HepG2 (cell line): ENCODE measurements at regions not wholly inside any gene's neighbourhood (a gene's known extent, or its start where the extent isn't known, plus 50 kb on each side); places are given as distances from the start of the nearest gene placed in this dataset.

Source experiments
- ATAC-seq: fragments of 200-7000 bp; cut with Tn5 transposase; 3 replicates; pipeline ENCODE4 v1.9.1; 2020; ENCODE audit warnings: mild to moderate bottlenecking, moderate library complexity
- BruUV-seq: library from RNA; stranded (reverse); fragments of 400-500 nt; replicated peaks from 2 replicates; lab custom pipeline; 2021; lab: Mats Ljungman, UMichigan
- CTCF ChIA-PET: fragments of 300-600 bp; formaldehyde crosslinking; extraction: SDS; loops from one replicate; lab custom pipeline; 2021; ENCODE audit warnings: low total read pairs, inconsistent platforms, low intra/inter-chr PET ratio; lab: Yijun Ruan, JAX
- POLR2A ChIA-PET: fragments of 350-600 bp; sonication (Branson Sonifier 250); formaldehyde crosslinking; loops from one replicate; lab custom pipeline; 2020; ENCODE audit warnings: antibody characterized with exemption, inconsistent platforms; lab: Yijun Ruan, JAX
- DNase-seq: peaks from one replicate; pipeline ENCODE4 v3.0.0-alpha.2; 2015; ENCODE audit warnings: low spot score
- FAIRE-seq: peaks from 3 replicates; lab custom pipeline; 2011; peaks lifted over from hg19 to GRCh38; lab: Jason Lieb, UNC
- H2AFZ ChIP-seq: one replicate; pipeline ENCODE4 v1.6.1; 2011; ENCODE audit warnings: low read length, inconsistent platforms
- H3K27ac ChIP-seq: fragments of 300-600 bp; 3 replicates; pipeline ENCODE4 v1.8.0; 2011; ENCODE audit warnings: mixed run types, mild to moderate bottlenecking, mixed read lengths, low read length, inconsistent platforms; ENCODE audit not compliant: insufficient read depth; ENCODE audit errors: extremely low read length
- H3K27me3 ChIP-seq, 2 experiments: fragments of 200-600 bp in 1 of 2; 2 replicates in 1 of 2; 3 replicates in 1 of 2; pipeline versions ENCODE4 v1.6.0 to v1.8.0; 2011; ENCODE audit warnings: low read length in 2 of 2, mild to moderate bottlenecking in 2 of 2, moderate library complexity in 2 of 2, inconsistent platforms in 1 of 2; ENCODE audit not compliant: insufficient read depth in 2 of 2, control insufficient read depth in 1 of 2
- H3K36me3 ChIP-seq, 2 experiments: fragments of 200-600 bp in 1 of 2; replicated peaks in 1 of 2; 2 replicates in 1 of 2; 3 replicates in 1 of 2; pipeline versions ENCODE4 v1.5.1 to v1.8.0; 2011; ENCODE audit warnings: low read length in 2 of 2, inconsistent platforms in 1 of 2; ENCODE audit not compliant: insufficient read depth in 2 of 2, control insufficient read depth in 1 of 2
- H3K4me1 ChIP-seq: 2 replicates; pipeline ENCODE4 v1.5.1; 2012; ENCODE audit warnings: low read length, inconsistent platforms; ENCODE audit not compliant: insufficient read depth
- H3K4me2 ChIP-seq: 2 replicates; pipeline ENCODE4 v1.6.0; 2011; ENCODE audit warnings: low read depth, low read length, inconsistent platforms
- H3K4me3 ChIP-seq, 3 experiments: fragments of 200-600 bp in 1 of 3; sonication (generic), shearing (Covaris generic) in 1 of 3; replicated peaks in 1 of 3; 2 replicates each; pipeline ENCODE4 v1.5.1; 2011 to 2016; ENCODE audit warnings: low read length in 3 of 3, inconsistent platforms in 2 of 3, low read depth in 2 of 3, mild to moderate bottlenecking in 2 of 3, control low read depth in 1 of 3, mixed read lengths in 1 of 3; ENCODE audit not compliant: insufficient read depth in 1 of 3
- H3K79me2 ChIP-seq: one replicate; pipeline ENCODE4 v1.6.1; 2011; ENCODE audit warnings: low read length, inconsistent platforms; ENCODE audit not compliant: insufficient read depth
- H3K9ac ChIP-seq: 2 replicates; pipeline ENCODE4 v1.6.0; 2011; ENCODE audit warnings: mild to moderate bottlenecking, low read depth, low read length, inconsistent platforms; ENCODE audit not compliant: insufficient read depth
- H3K9me3 ChIP-seq: 2 replicates; pipeline ENCODE4 v1.5.1; 2012; ENCODE audit warnings: mild to moderate bottlenecking, low read length
- H4K20me1 ChIP-seq: 2 replicates; pipeline ENCODE4 v1.6.0; 2011; ENCODE audit warnings: inconsistent platforms, mild to moderate bottlenecking, low read length, moderate library complexity; ENCODE audit not compliant: insufficient read depth
- ARID2 ChIP-seq: sonication (generic); formaldehyde crosslinking; IDR thresholded peaks from 2 replicates; pipeline ENCODE4 v1.8.1; 2022; ENCODE audit warnings: mild to moderate bottlenecking, missing genetic modification reagents, borderline replicate concordance
- ATM ChIP-seq: fragments of 450-650 bp; IDR thresholded peaks from 2 replicates; pipeline ENCODE4 v1.7.1; 2017; ENCODE audit warnings: mild to moderate bottlenecking, borderline replicate concordance
- BRD4 ChIP-seq: sonication (generic); formaldehyde crosslinking; IDR thresholded peaks from 2 replicates; pipeline ENCODE4 v1.4.0; 2020; ENCODE audit warnings: missing genetic modification reagents
- IKZF1 ChIP-seq: fragments of 450-650 bp; IDR thresholded peaks from 2 replicates; pipeline ENCODE4 v1.7.1; 2016
- IRF2 ChIP-seq: IDR thresholded peaks from 2 replicates; pipeline ENCODE4 v1.6.1; 2018; ENCODE audit warnings: missing genetic modification reagents, missing compliant biosample characterization
- IRX3 ChIP-seq: sonication (generic); formaldehyde crosslinking; IDR thresholded peaks from 2 replicates; pipeline ENCODE4 v1.8.1; 2023; ENCODE audit warnings: mild to moderate bottlenecking, low read depth, missing genetic modification reagents, borderline replicate concordance
- NCOA2 ChIP-seq: sonication (generic); formaldehyde crosslinking; IDR thresholded peaks from 2 replicates; pipeline ENCODE4 v1.8.0; 2022; ENCODE audit warnings: inconsistent platforms
- SOX5 ChIP-seq: IDR thresholded peaks from 2 replicates; pipeline ENCODE4 v1.6.1; 2016; ENCODE audit warnings: borderline replicate concordance
- SRSF1 ChIP-seq: fragments of 200-400 bp; formaldehyde crosslinking; optimal IDR thresholded peaks from 2 replicates; pipeline ENCODE3; 2017; ENCODE audit warnings: mild to moderate bottlenecking, low read depth, low read length, moderate library complexity
- YEATS2 ChIP-seq: sonication (generic); formaldehyde crosslinking; IDR thresholded peaks from 2 replicates; pipeline ENCODE4 v1.4.0; 2020; ENCODE audit warnings: missing genetic modification reagents, borderline replicate concordance
- ZNF10 ChIP-seq: sonication (generic); formaldehyde crosslinking; IDR thresholded peaks from 2 replicates; pipeline ENCODE4 v1.4.0; 2020; ENCODE audit warnings: mild to moderate bottlenecking, low read depth, missing genetic modification reagents, borderline replicate concordance
- ZNF101 ChIP-seq: sonication (generic); formaldehyde crosslinking; IDR thresholded peaks from 2 replicates; pipeline ENCODE4 v1.4.0; 2020; ENCODE audit warnings: mild to moderate bottlenecking, low read depth, missing genetic modification reagents, borderline replicate concordance
- ZNF292 ChIP-seq: sonication (generic); formaldehyde crosslinking; IDR thresholded peaks from 2 replicates; pipeline ENCODE4 v1.8.1; 2022; ENCODE audit warnings: mild to moderate bottlenecking, low read depth, missing genetic modification reagents, borderline replicate concordance
- ZNF530 ChIP-seq: sonication (generic); formaldehyde crosslinking; IDR thresholded peaks from 2 replicates; pipeline ENCODE4 v1.5.0; 2020; ENCODE audit warnings: low read depth, mild to moderate bottlenecking, missing genetic modification reagents
- ZNF564 ChIP-seq: sonication (generic); formaldehyde crosslinking; IDR thresholded peaks from 2 replicates; pipeline ENCODE4 v1.8.1; 2023; ENCODE audit warnings: mild to moderate bottlenecking, missing genetic modification reagents
- ZNF781 ChIP-seq: sonication (generic); formaldehyde crosslinking; IDR thresholded peaks from 2 replicates; pipeline ENCODE4 v1.5.1; 2020; ENCODE audit warnings: borderline replicate concordance, mild to moderate bottlenecking, missing genetic modification reagents; ENCODE audit errors: not compliant biosample characterization
- ZNF878 ChIP-seq: sonication (generic); formaldehyde crosslinking; IDR thresholded peaks from 2 replicates; pipeline ENCODE4 v1.8.1; 2023; ENCODE audit warnings: mild to moderate bottlenecking, missing genetic modification reagents, moderate library complexity
- WGBS: methylation state at CpG from one replicate; pipeline ENCODE4 v1.1.6; 2017; ENCODE audit warnings: low lambda C conversion rate; 5-methylcytosine and 5-hydroxymethylcytosine counted together
- in situ Hi-C: cut with HindIII; loops from 2 replicates; pipeline ENCODE4 v1.10.0; 2017; ENCODE audit warnings: low pct_unique_long_range_greater_than_20kb; ENCODE audit not compliant: extremely low pct_ligation_motif_present
- intact Hi-C: fragments of 100-400 bp; cut with micrococcal nuclease; formaldehyde crosslinking; loops from one replicate; pipeline ENCODE4 v1.10.0; 2022; ENCODE audit not compliant: unreplicated experiment
- TF ChIP-seq, protein P1 (sequence below): sonication (generic); formaldehyde crosslinking; IDR thresholded peaks from 2 replicates; pipeline ENCODE4 v1.4.0; 2020; ENCODE audit warnings: mild to moderate bottlenecking, low read depth, missing genetic modification reagents
- TF ChIP-seq, protein P2 (sequence below): sonication (generic); formaldehyde crosslinking; IDR thresholded peaks from 2 replicates; pipeline ENCODE4 v1.4.0; 2020; ENCODE audit warnings: missing genetic modification reagents, borderline replicate concordance
- TF ChIP-seq, protein P3 (sequence below): sonication (generic); formaldehyde crosslinking; IDR thresholded peaks from 2 replicates; pipeline ENCODE4 v1.4.0; 2020; ENCODE audit warnings: low read depth, mild to moderate bottlenecking, missing genetic modification reagents

DNA sequence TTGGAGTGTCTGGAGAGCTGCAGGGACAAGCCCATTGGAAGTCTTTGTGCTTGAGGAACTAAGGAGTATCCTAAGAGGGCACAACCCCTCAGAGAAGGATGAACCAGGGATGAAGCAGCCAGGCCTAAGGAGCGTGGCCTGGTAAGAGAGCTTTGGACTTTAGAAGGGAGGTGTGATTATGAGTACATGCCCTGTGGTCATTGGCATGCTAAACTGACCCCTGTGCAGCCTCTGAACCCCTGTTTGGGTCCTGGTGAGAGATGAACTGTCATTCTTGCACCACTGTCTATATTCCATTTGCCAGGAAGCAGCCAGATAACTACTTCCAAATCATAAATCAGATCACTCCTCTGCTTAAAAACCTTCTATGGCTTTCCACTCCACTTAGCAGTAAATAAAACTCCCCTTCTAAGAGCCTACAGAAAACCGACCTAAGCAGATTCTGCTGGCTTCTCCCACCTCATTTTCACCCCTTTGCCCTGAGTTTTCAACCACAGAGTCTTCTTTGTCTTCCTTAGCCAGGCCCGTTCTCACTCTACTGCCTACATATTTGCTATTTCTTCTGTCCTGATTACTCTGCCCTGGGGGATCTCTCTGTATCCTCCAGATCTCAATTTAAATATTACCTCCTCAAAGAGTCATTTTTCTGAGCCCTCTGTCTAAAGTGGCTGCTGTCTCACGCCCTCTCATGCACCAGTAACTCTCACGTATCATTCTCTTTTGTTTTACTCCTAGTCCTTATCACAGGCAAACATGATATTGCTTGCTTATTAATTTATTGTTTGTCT lies 56.7 kb downstream of the MID1IP1 start:
- Histone ChIP-seq H3K9me3 (no peaks in the 10 kb centered on the region), H3K4me1 (no peaks in the 10 kb centered on the region), H3K79me2 (no peaks in the 10 kb centered on the region), H3K27me3 (no peaks in the 10 kb centered on the region), H3K27ac (no peak overlapping the region), H3K4me3 (no peak overlapping the region), H3K36me3 (no peaks in the 10 kb centered on the region), H2AFZ (no peak overlapping the region), H3K9ac (no peak overlapping the region), H4K20me1 (no peaks in the 10 kb centered on the region), H3K4me2 (no peak overlapping the region)
- intact Hi-C loops: no loop called here
- FAIRE-seq: no peak
- in situ Hi-C loops: no loop called here
- no peak for DNase-seq
- no peak for TF ChIP-seq ZNF530
- TF ChIP-seq BRD4 (CRISPR knock-in tag): no peak
- TF ChIP-seq ZNF292 (CRISPR knock-in tag): no peak
- no peak for TF ChIP-seq ZNF878 (CRISPR knock-in tag)
- TF ChIP-seq, protein P1, sequence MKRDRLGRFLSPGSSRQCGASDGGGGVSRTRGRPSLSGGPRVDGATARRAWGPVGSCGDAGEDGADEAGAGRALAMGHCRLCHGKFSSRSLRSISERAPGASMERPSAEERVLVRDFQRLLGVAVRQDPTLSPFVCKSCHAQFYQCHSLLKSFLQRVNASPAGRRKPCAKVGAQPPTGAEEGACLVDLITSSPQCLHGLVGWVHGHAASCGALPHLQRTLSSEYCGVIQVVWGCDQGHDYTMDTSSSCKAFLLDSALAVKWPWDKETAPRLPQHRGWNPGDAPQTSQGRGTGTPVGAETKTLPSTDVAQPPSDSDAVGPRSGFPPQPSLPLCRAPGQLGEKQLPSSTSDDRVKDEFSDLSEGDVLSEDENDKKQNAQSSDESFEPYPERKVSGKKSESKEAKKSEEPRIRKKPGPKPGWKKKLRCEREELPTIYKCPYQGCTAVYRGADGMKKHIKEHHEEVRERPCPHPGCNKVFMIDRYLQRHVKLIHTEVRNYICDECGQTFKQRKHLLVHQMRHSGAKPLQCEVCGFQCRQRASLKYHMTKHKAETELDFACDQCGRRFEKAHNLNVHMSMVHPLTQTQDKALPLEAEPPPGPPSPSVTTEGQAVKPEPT: no peak
- no peak for TF ChIP-seq ZNF10
- TF ChIP-seq ZNF564 (CRISPR knock-in tag): no peak
- no peak for TF ChIP-seq IKZF1
- TF ChIP-seq SOX5 (CRISPR knock-in tag): no peak
- TF ChIP-seq IRF2 (CRISPR knock-in tag): no peak
- TF ChIP-seq SRSF1: no peak
- no peak for TF ChIP-seq ZNF101
- TF ChIP-seq ATM: no peak
- no peak for TF ChIP-seq YEATS2 (CRISPR knock-in tag)
- TF ChIP-seq ZNF781 (CRISPR knock-in tag): no peak
- TF ChIP-seq ARID2: no peak
- no peak for TF ChIP-seq IRX3 (CRISPR knock-in tag)
- TF ChIP-seq, protein P2, sequence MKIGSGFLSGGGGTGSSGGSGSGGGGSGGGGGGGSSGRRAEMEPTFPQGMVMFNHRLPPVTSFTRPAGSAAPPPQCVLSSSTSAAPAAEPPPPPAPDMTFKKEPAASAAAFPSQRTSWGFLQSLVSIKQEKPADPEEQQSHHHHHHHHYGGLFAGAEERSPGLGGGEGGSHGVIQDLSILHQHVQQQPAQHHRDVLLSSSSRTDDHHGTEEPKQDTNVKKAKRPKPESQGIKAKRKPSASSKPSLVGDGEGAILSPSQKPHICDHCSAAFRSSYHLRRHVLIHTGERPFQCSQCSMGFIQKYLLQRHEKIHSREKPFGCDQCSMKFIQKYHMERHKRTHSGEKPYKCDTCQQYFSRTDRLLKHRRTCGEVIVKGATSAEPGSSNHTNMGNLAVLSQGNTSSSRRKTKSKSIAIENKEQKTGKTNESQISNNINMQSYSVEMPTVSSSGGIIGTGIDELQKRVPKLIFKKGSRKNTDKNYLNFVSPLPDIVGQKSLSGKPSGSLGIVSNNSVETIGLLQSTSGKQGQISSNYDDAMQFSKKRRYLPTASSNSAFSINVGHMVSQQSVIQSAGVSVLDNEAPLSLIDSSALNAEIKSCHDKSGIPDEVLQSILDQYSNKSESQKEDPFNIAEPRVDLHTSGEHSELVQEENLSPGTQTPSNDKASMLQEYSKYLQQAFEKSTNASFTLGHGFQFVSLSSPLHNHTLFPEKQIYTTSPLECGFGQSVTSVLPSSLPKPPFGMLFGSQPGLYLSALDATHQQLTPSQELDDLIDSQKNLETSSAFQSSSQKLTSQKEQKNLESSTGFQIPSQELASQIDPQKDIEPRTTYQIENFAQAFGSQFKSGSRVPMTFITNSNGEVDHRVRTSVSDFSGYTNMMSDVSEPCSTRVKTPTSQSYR (CRISPR knock-in tag): no peak
- TF ChIP-seq, protein P3, sequence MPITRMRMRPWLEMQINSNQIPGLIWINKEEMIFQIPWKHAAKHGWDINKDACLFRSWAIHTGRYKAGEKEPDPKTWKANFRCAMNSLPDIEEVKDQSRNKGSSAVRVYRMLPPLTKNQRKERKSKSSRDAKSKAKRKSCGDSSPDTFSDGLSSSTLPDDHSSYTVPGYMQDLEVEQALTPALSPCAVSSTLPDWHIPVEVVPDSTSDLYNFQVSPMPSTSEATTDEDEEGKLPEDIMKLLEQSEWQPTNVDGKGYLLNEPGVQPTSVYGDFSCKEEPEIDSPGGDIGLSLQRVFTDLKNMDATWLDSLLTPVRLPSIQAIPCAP (CRISPR knock-in tag): no peak
- TF ChIP-seq NCOA2 (CRISPR knock-in tag): no peak
- CTCF ChIA-PET: no interaction called here
- no peak for ATAC-seq
- no TSS peak for BruUV-seq
- 6% methylated on average over 4 of the region's 5 CpGs for WGBS
- POLR2A ChIA-PET: no interaction called here
